B cell (primary cell): ENCODE measurements at regions not wholly inside any gene's neighbourhood (a gene's known extent, or its start where the extent isn't known, plus 50 kb on each side); places are given as distances from the start of the nearest gene placed in this dataset.

Experiments used
- ATAC-seq: fragments of 200-7000 bp; cut with Tn5 transposase; one replicate; pipeline ENCODE4 v1.10.0; 2021; ENCODE audit warnings: low read depth, mild to moderate bottlenecking, moderate number of reproducible peaks, moderate library complexity
- CTCF ChIA-PET: fragments of 350-600 bp; sonication (Branson Sonifier 250); formaldehyde crosslinking; loops from one replicate; lab custom pipeline; 2021; ENCODE audit warnings: antibody characterized with exemption, inconsistent platforms; lab: Charles Lee
- POLR2A ChIA-PET: fragments of 350-600 bp; sonication (Branson Sonifier 250); formaldehyde crosslinking; loops from one replicate; lab custom pipeline; 2021; ENCODE audit warnings: antibody characterized with exemption; lab: Charles Lee
- DNase-seq: peaks from one replicate; pipeline ENCODE4 v3.0.0; 2013
- H2AFZ ChIP-seq: 2 replicates; pipeline ENCODE4 v1.6.1; 2012; ENCODE audit warnings: mild to moderate bottlenecking, low read depth, low read length; ENCODE audit not compliant: insufficient read depth, poor library complexity, severe bottlenecking
- H3K27ac ChIP-seq, 2 donors: 1 replicate in 1 of 2; 2 replicates in 1 of 2; pipeline ENCODE4 v1.5.1; 2012 to 2013; ENCODE audit warnings: low read length in 2 of 2, mild to moderate bottlenecking in 2 of 2, moderate library complexity in 1 of 2
- H3K27me3 ChIP-seq, 4 experiments: fragments of 200-600 bp in 1 of 4; sonication (generic) in 1 of 4; replicated peaks in 1 of 4; 1 replicate in 2 of 4; 2 replicates in 2 of 4; pipeline versions ENCODE4 v1.6.1 to v1.7.0; 2013 to 2016; ENCODE audit warnings: low read length in 3 of 4, mild to moderate bottlenecking in 2 of 4, mixed read lengths in 1 of 4, moderate library complexity in 1 of 4; ENCODE audit not compliant: insufficient read depth in 4 of 4, control insufficient read depth in 3 of 4; ENCODE audit errors: control extremely low read depth in 1 of 4
- H3K36me3 ChIP-seq, 2 experiments: replicated peaks in 1 of 2; 1 replicate in 1 of 2; 2 replicates in 1 of 2; pipeline versions ENCODE4 v1.6.1 to v1.7.1; 2013; ENCODE audit warnings: low read length in 1 of 2; ENCODE audit not compliant: insufficient read depth in 2 of 2, control insufficient read depth in 1 of 2; ENCODE audit errors: control extremely low read depth in 1 of 2, extremely low read depth in 1 of 2
- H3K4me1 ChIP-seq, 2 donors: fragments of 200-600 bp in 1 of 2; sonication (generic) in 1 of 2; 1 replicate in 1 of 2; 2 replicates in 1 of 2; pipeline versions ENCODE4 v1.5.1 to v1.6.1; 2013 to 2017; ENCODE audit warnings: low read length in 2 of 2; ENCODE audit not compliant: control insufficient read depth in 2 of 2, insufficient read depth in 2 of 2
- H3K4me2 ChIP-seq: replicated peaks from 2 replicates; pipeline ENCODE3; 2012; ENCODE audit warnings: mild to moderate bottlenecking, low read depth, low read length; ENCODE audit not compliant: poor library complexity, severe bottlenecking
- H3K4me3 ChIP-seq, 5 experiments: fragments of 200-600 bp in 1 of 5; sonication (generic) in 1 of 5; 1 replicate in 3 of 5; 2 replicates in 2 of 5; pipeline versions ENCODE4 v1.5.1 to v1.7.0; 2011 to 2016; ENCODE audit warnings: low read length in 4 of 5, mild to moderate bottlenecking in 4 of 5, low read depth in 2 of 5, control low read depth in 1 of 5, moderate library complexity in 1 of 5; ENCODE audit not compliant: insufficient read depth in 1 of 5; ENCODE audit errors: control extremely low read depth in 1 of 5, extremely low read depth in 1 of 5
- H3K79me2 ChIP-seq: fragments of 200-600 bp; sonication (generic); one replicate; pipeline ENCODE4 v1.6.0; 2016; ENCODE audit warnings: low read length; ENCODE audit not compliant: control insufficient read depth, insufficient read depth
- H3K9ac ChIP-seq: fragments of 200-600 bp; sonication (generic); 2 replicates; pipeline ENCODE4 v1.6.1; 2017; ENCODE audit warnings: mild to moderate bottlenecking, low read length, moderate library complexity
- H3K9me3 ChIP-seq, 3 donors: one replicate each; pipeline versions ENCODE4 v1.6.1 to v1.7.1; 2013; ENCODE audit warnings: low read length in 2 of 3; ENCODE audit not compliant: control insufficient read depth in 2 of 3, insufficient read depth in 1 of 3; ENCODE audit errors: control extremely low read depth in 1 of 3
- H4K20me1 ChIP-seq: 2 replicates; pipeline ENCODE4 v1.6.0; 2012; ENCODE audit warnings: mild to moderate bottlenecking, low read length; ENCODE audit not compliant: insufficient read depth, control insufficient read depth, poor library complexity, severe bottlenecking
- H3K27ac Mint-ChIP-seq: one replicate; pipeline ENCODE4 v1.8.0; 2021; ENCODE audit warnings: mixed read lengths
- H3K27me3 Mint-ChIP-seq: one replicate; pipeline ENCODE4 v1.8.0; 2021; ENCODE audit warnings: mixed read lengths
- H3K4me1 Mint-ChIP-seq: one replicate; pipeline ENCODE4 v1.8.0; 2021; ENCODE audit warnings: mixed read lengths
- H3K4me3 Mint-ChIP-seq: one replicate; pipeline ENCODE4 v1.8.0; 2021; ENCODE audit warnings: mixed read lengths
- H3K9me3 Mint-ChIP-seq: one replicate; pipeline ENCODE4 v1.8.0; 2022; ENCODE audit warnings: mixed read lengths; ENCODE audit not compliant: insufficient read depth
- EZH2 ChIP-seq: IDR thresholded peaks from 2 replicates; pipeline ENCODE4 v1.6.1; 2012; ENCODE audit warnings: borderline replicate concordance, low read depth, mild to moderate bottlenecking, moderate library complexity, low read length; ENCODE audit not compliant: insufficient read depth, poor library complexity, severe bottlenecking
- WGBS: methylation state at CpG from one replicate; pipeline ENCODE4 v1.1.5; 2013; ENCODE audit warnings: missing lambda C conversion rate; ENCODE audit not compliant: insufficient coverage; 5-methylcytosine and 5-hydroxymethylcytosine counted together
- intact Hi-C: fragments of 100-400 bp; cut with micrococcal nuclease; formaldehyde crosslinking; loops from one replicate; pipeline ENCODE4 v1.10.0; 2022
- TF ChIP-seq, protein P1 (sequence below): fragments of 200-600 bp; IDR thresholded peaks from one replicate; pipeline ENCODE4 v1.8.0; 2022; ENCODE audit warnings: antibody characterized with exemption, mild to moderate bottlenecking

- Mint-ChIP-seq H3K27me3 (no peaks in the 10 kb centered on the region), H3K4me3 (no peak overlapping the region), H3K4me1 (no peaks in the 10 kb centered on the region), H3K9me3 (no peaks in the 10 kb centered on the region), H3K27ac (no peak overlapping the region)
- H4K20me1 ChIP-seq = peaks cover 4% of the 10 kb centered on the region
- no peak overlapping the region for H3K27ac ChIP-seq
- no peak overlapping the region for H3K9ac ChIP-seq
- H3K36me3 ChIP-seq = peaks cover 3 to 9% of the 10 kb centered on the region in 2 experiments
- peak; percentile 54 for ATAC-seq
- H2AFZ ChIP-seq = no peak overlapping the region
- TF ChIP-seq EZH2 = no peak
- TF ChIP-seq, protein P1, sequence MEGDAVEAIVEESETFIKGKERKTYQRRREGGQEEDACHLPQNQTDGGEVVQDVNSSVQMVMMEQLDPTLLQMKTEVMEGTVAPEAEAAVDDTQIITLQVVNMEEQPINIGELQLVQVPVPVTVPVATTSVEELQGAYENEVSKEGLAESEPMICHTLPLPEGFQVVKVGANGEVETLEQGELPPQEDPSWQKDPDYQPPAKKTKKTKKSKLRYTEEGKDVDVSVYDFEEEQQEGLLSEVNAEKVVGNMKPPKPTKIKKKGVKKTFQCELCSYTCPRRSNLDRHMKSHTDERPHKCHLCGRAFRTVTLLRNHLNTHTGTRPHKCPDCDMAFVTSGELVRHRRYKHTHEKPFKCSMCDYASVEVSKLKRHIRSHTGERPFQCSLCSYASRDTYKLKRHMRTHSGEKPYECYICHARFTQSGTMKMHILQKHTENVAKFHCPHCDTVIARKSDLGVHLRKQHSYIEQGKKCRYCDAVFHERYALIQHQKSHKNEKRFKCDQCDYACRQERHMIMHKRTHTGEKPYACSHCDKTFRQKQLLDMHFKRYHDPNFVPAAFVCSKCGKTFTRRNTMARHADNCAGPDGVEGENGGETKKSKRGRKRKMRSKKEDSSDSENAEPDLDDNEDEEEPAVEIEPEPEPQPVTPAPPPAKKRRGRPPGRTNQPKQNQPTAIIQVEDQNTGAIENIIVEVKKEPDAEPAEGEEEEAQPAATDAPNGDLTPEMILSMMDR = peak; percentile 79
- DNase-seq = peak; percentile 71
- POLR2A ChIA-PET = no interaction called here
- WGBS = 40% methylated on average over 10 of the region's 10 CpGs
- H3K4me2 ChIP-seq = no peak overlapping the region
- CTCF ChIA-PET = interaction anchor here (0.8 to 1.8 kb wide), 6 partner anchors 9 to 1244 kb away, joined by 3 to 6 read pairs (median 3); no protein-coding TSS in a partner anchor
- H3K79me2 ChIP-seq = peaks cover 22% of the 10 kb centered on the region
- no peak overlapping the region for H3K4me3 ChIP-seq
- intact Hi-C loops = no loop called here
- H3K27me3 ChIP-seq = no peaks in the 10 kb centered on the region
- peaks cover 0 to 2% of the 10 kb centered on the region in 2 donors for H3K4me1 ChIP-seq
- no peaks in the 10 kb centered on the region for H3K9me3 ChIP-seq
These were observed 60.6 kb downstream of the SLC25A47 start for GRCh38 chr14:100383727-100384158.

DNA sequence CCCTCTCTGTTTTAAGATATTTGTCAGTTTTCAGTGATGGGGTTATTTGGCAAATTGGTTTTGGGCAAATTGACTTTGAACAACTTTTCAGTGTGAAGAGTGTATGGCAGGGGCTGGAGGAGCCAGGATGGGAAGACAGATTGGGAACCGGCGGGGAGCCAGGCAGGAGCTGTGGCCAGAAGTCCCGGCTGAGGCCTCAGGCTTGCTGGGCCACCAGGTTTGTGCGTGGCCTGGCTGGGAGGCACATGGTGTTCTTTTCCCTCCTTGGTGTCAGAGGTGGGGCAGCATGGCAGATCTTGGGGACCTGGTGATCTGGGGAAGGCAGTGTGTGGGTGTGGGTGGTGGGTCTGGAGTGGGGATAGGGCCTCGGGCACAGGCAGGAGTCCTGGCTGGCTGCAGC, 61.1 kb downstream of the SLC25A47 start:
- ChIA-PET POLR2A (no interaction called here), CTCF (interaction anchor here (1.1 to 2.3 kb wide), 5 partner anchors 106 to 1245 kb away, joined by 3 to 8 read pairs (median 4); no protein-coding TSS in a partner anchor)
- no peak overlapping the region for H3K4me3 Mint-ChIP-seq
- H3K9ac ChIP-seq = no peak overlapping the region
- no peak overlapping the region for H3K27ac Mint-ChIP-seq
- no peak for DNase-seq
- peaks cover 22% of the 10 kb centered on the region for H3K79me2 ChIP-seq
- H3K27me3 Mint-ChIP-seq = no peaks in the 10 kb centered on the region
- intact Hi-C loops = no loop called here
- peaks cover 0 to 2% of the 10 kb centered on the region in 2 donors for H3K4me1 ChIP-seq
- WGBS = 90% methylated on average over 5 of the region's 5 CpGs
- H4K20me1 ChIP-seq = peaks cover 4% of the 10 kb centered on the region
- TF ChIP-seq EZH2 = no peak
- TF ChIP-seq, protein P1 = no peak
- no peaks in the 10 kb centered on the region for H3K9me3 Mint-ChIP-seq
- H3K4me1 Mint-ChIP-seq = no peaks in the 10 kb centered on the region
- no peak overlapping the region for H3K27ac ChIP-seq
- no peak overlapping the region for H3K4me2 ChIP-seq
- H3K36me3 ChIP-seq = peaks cover 3 to 9% of the 10 kb centered on the region in 2 experiments
- H2AFZ ChIP-seq = no peak overlapping the region
- no peaks in the 10 kb centered on the region for H3K9me3 ChIP-seq
- no peak for ATAC-seq
- no peaks in the 10 kb centered on the region for H3K27me3 ChIP-seq
- H3K4me3 ChIP-seq = no peak overlapping the region
